HUDEP-2 (cell line): ENCODE measurements at regions not wholly inside any gene's neighbourhood (a gene's known extent, or its start where the extent isn't known, plus 50 kb on each side); places are given as distances from the start of the nearest gene placed in this dataset.
"Not testable (repeated sequence)": the region's sequence is repeated elsewhere in the genome, so short reads cannot be mapped to it uniquely, and the experiment has no call there.

Source experiments
- DNase-seq, 76 experiments: peaks; one replicate each; lab custom pipeline; 2025; ENCODE audit not compliant: unreplicated experiment in 76 of 76; lab: John Stamatoyannopoulos, UW

DNA sequence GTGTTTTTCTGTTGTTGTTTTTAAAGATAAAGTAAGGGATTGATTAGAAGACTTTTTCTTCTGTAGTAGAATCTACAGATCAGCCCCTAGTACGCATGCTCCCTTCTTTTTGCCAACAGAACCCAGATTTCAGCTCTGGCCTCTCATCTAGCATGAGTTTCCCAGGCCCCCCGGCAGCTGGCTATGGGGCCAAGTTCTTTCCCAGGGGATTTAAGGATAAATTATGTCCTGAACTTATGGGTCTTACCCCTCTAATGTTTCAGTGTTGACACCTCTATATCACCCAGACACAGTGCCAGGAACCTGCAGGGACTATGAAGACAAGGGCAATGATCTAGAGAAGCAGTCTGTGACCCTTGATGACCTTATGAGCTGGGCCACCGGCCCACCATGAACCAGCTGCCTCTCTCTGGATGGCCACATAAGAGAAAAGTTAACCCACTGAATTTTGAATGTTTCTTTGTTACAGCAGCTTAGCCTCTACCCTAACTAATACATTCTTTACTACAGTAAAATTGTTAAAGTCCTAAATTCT, 150.5 kb downstream of the UNC5CL start:
- no peak for DNase-seq

DNA sequence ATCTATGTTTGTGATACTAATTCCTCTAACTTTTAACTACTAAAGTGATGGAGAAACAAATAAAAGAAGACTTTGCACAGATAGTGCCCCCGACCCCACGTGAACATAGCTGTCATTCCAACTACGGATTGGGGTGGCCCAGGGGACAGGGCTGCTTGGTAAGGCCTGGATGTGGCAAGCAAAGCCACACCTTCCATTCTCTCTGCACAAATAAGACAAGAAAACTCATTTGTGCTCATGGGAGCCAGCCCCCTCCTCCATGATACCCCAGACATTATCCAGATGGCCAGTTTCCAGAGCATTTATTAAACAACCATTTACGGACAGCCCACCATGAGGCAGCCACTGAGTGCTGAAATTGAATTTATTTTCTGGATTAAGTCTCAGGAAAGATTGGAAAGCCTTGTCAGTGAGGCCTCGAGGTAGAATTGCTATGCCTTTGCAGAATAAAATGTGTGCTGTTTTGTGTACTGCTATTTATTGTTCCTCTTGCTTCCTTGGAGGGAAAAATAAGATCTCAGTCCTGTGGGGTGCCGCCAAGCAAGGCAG, 151.2 kb downstream of the UNC5CL start:
- no peak for DNase-seq

DNA sequence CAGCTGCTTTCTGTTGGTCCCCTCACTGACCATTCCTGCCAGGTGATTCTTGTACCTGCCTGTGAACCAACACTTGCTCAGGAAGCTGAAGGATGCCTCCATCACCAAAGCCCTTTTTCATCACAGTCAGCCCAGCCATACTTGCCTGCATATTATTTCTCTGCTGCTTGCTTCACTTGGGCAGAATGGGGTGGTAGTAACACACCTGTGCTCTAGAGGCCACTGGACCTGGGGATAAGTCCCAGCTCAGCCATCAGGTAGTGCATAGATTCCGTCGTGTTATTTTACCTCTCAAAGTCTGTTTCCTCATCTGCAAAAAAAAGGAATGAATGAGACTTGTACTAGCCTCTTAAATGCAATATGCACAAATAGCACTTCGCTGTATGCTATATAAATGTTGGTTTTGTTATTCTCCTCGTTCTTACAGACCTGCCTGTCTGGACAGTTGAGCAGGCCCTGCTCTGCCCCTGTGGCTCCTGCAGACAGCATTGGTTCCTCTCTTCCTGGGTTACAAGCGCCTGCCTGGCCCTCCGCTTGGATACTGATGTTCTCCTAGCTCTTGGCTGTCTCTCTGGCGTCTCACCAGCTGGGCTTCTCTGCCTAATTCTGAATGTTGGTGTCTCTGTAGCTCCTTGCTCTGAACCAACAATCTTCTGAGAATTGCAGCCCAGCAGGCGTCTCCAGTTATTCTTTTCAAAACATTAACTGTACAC, 151.8 kb downstream of the UNC5CL start:
- no peak for DNase-seq

DNA sequence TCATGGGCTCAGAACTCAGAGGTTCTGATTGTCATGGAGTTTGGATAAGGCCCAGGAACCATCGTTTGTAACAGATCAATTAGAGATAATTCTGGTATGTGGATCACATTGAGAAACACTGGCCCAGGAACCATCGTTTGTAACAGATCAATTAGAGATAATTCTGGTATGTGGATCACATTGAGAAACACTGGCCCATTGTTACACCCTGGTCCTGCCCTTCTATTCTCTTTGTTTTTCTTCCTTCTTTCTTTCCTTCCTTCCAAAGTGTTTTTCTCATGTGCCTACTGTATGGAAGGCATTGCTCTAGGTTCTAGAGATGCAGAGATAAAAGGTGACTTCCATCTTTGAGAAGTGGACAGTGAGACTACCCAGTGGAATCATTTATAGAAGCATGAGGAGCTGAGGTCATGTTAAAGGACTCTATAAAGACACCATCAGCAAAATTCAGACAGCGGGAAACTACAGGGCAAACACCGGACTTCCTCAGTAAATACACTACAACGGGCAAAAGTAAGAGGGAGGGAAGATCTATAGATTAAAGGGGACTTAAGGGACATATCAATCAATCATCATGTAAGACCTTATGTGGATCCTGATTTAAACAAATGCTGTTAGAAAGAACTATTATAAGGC, 153.8 kb downstream of the UNC5CL start:
- DNase-seq, result no peak

DNA sequence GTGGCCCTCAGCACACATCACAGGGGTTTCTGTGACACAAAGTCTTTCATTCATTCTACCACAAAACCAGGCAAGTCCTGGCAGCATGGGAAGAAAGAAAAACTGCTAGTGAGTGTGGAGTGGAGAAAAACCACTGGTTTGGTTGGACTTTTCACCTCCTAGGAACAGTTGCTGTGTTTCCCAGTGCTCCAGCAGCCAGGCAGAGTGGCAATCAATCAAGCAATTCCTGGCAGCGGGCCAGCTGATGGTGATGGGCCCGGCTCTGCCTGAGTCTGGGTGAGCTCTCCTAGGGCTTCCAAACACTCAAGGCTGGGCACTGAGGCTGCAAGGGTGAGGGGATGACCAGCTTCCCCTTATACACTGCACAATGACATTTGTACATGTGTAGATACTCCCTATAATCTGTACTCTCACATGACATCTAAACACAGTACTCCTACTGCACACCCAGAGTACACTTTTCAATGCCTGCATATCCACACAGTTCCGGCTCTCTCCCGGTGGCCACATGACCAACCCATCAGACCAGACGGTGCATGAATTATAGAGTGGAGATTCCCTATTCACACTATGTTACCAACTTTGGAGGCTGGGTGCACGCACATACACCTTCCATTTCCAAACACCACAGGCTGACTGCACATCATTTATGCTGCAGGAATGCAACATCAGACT, 156.6 kb downstream of the UNC5CL start:
- no peak for DNase-seq

- DNase-seq, result no peak
These were observed 157.5 kb downstream of the UNC5CL start for GRCh38 chr6:40881501-40881900.

DNA sequence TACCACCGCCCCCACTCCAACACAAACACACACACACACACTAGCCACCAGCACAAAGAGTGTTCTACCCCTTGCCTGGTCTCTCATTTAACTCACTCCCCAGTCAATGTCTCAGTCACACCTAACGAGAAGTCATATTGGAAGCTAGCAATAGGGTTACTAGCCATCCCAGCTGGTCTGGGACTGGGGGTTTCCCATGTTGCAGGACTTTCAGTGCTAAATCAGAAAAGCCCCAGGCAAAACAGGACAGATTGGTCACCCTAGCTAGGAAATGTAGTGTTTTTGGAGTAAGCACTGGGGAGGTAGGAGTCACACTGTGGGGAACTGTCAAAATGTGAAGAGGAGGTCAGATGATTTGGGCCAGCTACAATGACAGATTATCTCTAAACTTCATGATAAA, 158.1 kb downstream of the UNC5CL start:
- no peak for DNase-seq

DNA sequence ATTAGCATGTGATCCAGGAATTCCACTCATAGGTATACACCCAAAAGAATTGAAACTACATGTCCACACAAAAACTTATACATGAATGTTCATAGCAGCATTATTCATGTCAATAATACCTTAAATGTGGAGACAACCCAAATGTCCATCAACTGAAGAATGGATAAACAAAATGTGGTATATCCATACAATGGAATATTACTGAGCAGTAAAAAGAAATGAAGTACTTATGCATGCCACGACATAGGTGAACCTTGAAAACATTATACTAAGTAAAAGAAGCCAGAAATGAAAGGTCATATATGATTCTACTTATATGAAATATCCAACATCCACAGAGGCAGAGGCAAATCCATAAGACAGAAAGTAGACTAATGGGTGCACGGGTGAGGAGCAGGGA, 159.9 kb downstream of the UNC5CL start:
- DNase-seq, result no peak

DNA sequence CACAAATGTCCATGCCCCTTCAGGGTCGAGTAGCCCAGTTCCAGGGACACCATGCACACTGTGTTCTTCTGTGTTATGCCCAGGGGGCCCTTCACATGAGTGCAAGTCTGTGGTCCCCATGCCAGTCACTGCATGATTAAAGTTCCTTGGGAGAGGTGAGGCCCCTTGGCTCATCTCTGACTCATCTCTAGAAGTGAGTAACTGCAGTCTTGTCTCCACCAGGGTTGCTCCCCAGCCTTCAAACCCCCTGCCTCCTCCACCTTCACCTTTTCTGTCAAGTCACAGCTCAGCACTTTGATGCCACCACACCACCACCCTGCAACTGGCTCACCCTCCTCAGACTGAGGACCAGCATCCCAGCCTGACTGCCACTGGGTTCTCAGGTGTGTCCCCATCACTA, 161.7 kb downstream of the UNC5CL start:
- DNase-seq, result no peak

DNA sequence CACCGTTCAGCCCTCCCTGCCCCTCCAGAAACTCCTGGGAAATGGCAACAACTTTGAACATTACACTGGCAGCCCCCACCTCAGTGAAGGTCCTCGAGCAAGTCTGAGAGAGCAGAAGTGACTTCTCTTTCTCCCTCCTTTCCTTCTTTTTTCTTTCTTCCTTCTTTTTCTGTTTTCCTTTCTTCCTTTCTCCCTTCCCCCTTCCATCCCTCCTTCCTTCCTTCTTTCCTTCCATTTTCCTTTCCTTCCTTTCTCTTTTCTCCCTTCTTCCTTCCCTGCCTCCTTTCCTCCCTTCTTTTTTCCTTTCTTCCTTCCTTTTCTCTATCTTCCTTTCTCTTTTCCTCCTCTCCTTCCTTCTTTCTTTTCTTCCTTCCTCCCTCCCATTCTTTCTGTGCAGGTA, 162.7 kb downstream of the UNC5CL start:
- no peak for DNase-seq

GRCh38 chr6:40874495-40874894, 164.5 kb downstream of the UNC5CL start:
- peak in 1 of 76 experiments; percentile 23 for DNase-seq

DNA sequence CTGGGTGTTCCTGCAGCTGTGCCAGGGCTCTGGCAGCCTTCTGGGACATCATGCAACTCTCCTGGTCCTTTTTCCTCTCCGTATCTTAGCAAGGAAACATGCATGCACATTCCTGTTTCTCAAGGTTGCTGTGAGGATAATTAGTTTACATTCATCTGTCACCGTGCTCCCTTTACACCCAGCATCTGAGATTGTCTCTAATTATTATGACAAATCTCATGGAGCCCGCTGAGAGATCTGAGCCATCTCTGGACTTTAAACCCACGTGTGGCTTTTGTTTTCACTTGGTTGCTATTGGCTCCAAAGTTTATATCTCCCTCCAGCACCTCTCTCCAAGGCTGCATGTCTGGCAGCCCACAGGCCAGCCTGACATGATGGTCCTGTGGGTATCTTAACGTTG, 167.6 kb downstream of the UNC5CL start:
- no peak for DNase-seq

GRCh38 chr6:40868089-40868865, 170.7 kb downstream of the UNC5CL start:
- DNase-seq, result not testable (repeated sequence)

- DNase-seq, result not testable (repeated sequence)
These were observed 171.5 kb downstream of the UNC5CL start for GRCh38 chr6:40867527-40867926.

- DNase-seq, result not testable (repeated sequence)
These were observed 173.8 kb downstream of the UNC5CL start for GRCh38 chr6:40865259-40865658.

DNA sequence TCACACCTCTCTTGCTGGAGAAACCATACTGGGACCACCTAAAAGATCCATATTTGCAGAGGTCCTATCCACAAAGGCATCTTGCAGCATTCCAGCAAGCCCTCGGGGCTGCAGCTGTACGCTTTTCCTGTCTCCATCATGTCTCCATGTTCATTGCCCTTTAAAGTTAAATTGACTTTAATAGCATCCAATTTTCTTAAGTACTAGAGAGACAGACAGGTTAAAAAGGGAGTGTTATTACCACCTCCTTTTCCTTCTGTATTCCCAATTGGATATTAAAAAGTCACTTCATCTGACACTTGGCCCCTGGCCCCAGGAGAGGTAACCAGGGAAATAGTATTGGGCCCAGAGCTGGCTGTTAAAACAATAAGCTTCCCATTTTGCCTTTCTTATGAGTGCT, 178.6 kb downstream of the UNC5CL start:
- DNase-seq, result no peak

GRCh38 chr6:40856271-40856670, 182.8 kb downstream of the UNC5CL start:
- no peak for DNase-seq

DNA sequence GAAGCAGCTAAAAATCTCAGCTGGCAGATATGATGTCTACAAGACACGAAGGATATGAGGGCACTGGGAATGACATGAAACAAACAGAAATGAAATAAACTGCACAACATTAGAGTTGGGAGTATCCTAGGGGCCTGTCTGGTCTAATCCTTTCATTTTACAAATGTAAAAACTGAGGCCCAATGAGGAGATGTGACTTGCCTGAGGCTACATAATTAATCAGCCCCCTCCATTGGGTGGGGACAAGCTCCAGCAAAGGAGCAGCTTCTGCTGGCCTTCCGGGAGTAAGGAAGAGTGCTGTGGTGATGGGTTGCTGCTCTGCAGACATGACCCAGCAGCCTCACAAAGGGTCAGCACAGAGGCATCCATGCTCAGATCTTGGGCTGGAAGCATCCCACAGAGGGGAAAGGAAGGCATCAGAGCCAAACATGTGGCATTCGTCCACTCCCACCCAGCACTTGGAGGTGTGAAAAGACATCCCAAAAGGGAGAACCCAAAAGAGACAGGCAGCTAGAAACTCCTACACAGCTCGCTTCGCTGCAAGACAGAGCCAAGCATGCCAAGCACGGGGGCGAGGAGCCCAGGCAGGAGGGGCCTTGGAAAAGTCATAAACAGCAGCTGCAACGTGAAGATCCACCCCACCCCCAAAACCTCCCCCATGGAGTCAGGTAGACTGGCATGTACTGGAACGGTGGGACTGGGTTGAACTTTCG, 183.7 kb downstream of the UNC5CL start:
- no peak for DNase-seq

DNA sequence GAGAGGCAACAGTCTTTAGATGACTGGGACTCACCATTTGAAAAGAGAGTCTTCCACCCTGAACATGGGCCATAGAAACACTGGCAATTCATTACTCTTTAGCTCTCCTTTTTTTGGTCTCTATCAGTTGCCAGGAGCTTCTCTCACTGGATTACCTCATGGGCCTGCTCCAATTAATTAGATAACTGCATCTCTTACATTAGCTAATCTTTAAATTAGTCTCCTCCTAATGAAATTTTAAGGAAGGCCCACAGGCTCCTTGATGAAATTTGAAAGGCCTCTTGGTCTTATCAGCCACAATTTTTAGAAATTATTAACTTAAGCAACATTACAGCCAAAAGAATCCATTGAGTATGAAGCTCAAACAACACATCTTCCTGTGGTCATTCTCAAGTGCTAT, 184.4 kb downstream of the UNC5CL start:
- DNase-seq, result no peak

GRCh38 chr6:40852779-40853373, 186.1 kb downstream of the UNC5CL start:
- peak in 5 of 76 experiments; percentile 6 to 15 (median 12) for DNase-seq
